Ishikawa (cell line): ENCODE measurements at regions not wholly inside any gene's neighbourhood (a gene's known extent, or its start where the extent isn't known, plus 50 kb on each side); places are given as distances from the start of the nearest gene placed in this dataset.

Source experiments
- EGR1 ChIP-seq: IDR thresholded peaks from 2 replicates; pipeline ENCODE4 v1.6.1; 2012
- EP300 ChIP-seq: IDR thresholded peaks from 2 replicates; pipeline ENCODE4 v1.6.1; 2012; ENCODE audit warnings: borderline replicate concordance
- MAX ChIP-seq: IDR thresholded peaks from 2 replicates; pipeline ENCODE4 v1.6.1; 2012
- NFIC ChIP-seq: IDR thresholded peaks from 2 replicates; pipeline ENCODE4 v1.6.1; 2012
- REST ChIP-seq: IDR thresholded peaks from 2 replicates; pipeline ENCODE4 v1.6.1; 2012; ENCODE audit warnings: low read depth, mild to moderate bottlenecking
- YY1 ChIP-seq: IDR thresholded peaks from 2 replicates; pipeline ENCODE4 v1.6.1; 2012; ENCODE audit warnings: low read depth

- no peak for TF ChIP-seq MAX
- no peak for TF ChIP-seq EGR1
- TF ChIP-seq REST = no peak
- TF ChIP-seq NFIC = no peak
- no peak for TF ChIP-seq YY1
- no peak for TF ChIP-seq EP300
Measured at GRCh38 chr3:72143322-72143721, 358.4 kb upstream of the PROK2 start.
